ENCODE measurements at regions not wholly inside any gene's neighbourhood (a gene's known extent, or its start where the extent isn't known, plus 50 kb on each side); places are given as distances from the start of the nearest gene placed in this dataset.
"Not testable (repeated sequence)": the region's sequence is repeated elsewhere in the genome, so short reads cannot be mapped to it uniquely, and the experiment has no call there.

DNA sequence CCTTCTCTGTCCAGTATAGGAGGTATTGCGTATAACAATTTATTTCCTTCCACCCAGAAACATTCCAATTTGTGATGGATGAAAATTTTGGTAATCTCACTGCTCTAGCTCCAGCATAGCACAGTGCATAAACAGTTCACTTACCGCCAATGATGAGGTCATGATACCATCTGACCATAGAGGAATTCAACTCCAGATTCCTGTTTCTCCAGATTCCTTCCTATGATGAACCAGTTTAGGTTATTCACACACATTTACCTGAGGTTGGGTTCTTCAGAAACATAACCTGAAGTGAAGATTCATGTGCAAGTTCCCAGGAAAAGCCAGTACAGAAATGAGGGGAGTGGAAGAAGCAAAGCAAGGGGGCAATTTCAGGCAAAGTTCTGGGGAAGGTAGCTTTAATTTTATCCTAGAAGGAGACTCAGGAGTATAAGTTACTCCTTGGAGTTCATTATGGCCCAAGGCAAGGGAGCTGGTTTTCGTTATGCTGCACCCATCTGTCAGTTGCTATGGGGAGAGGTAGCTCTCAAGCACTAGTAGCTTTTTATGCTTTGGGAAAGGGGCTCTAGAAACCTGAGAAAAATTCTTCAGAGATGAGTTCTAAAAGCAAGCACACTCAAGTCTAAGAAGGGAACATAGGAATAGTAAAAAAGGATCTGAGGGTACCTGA lies 121.6 kb downstream of the CASP12 start:
- Mint-ChIP-seq H3K27ac (no peak overlapping the region), H3K27me3 (no peaks in the 10 kb centered on the region), H3K4me1 (peaks cover 12 to 20% (median 13%) of the 10 kb centered on the region in 4 donors), H3K9me3 (peaks cover 0 to 2% (median 0%) of the 10 kb centered on the region in 8 donors), H3K4me3 (no peak overlapping the region), H3K36me3 (no peaks in the 10 kb centered on the region)
- H3K27ac ChIP-seq (ENCODE audit: low read depth, low read length), result no peak overlapping the region
- DNase-seq, result no peak
- ChIA-PET CTCF (ENCODE audit: partially characterized antibody) (interaction anchor here (0.6 kb wide), 1 partner anchor 169 kb away, joined by 3 read pairs; no protein-coding TSS in a partner anchor), POLR2A (ENCODE audit: partially characterized antibody) (interaction anchor here (1.3 kb wide), 1 partner anchor 71 kb away, joined by 6 read pairs; no protein-coding TSS in a partner anchor)
- intact Hi-C loops (cut with micrococcal nuclease), result no loop called here
- no peaks in the 10 kb centered on the region for H3K36me3 ChIP-seq (ENCODE audit: insufficient read depth, low read length)
- H3K4me1 ChIP-seq (ENCODE audit: insufficient read depth, low read length), result peaks cover 15% of the 10 kb centered on the region
- H3K4me3 ChIP-seq (ENCODE audit: low read length in 2 of 2), result no peak overlapping the region
- no peaks in the 10 kb centered on the region for H3K9me3 ChIP-seq (ENCODE audit: control insufficient read depth in 1 of 2, low read length in 2 of 2)
- H3K27me3 ChIP-seq (ENCODE audit: insufficient read depth, low read length), result no peaks in the 10 kb centered on the region

- no peaks in the 10 kb centered on the region for H3K36me3 Mint-ChIP-seq
- Histone ChIP-seq H3K27ac (ENCODE audit: low read depth, low read length) (no peak overlapping the region), H3K27me3 (ENCODE audit: insufficient read depth, low read length) (no peaks in the 10 kb centered on the region), H3K4me3 (ENCODE audit: low read length in 2 of 2) (no peak overlapping the region), H3K4me1 (ENCODE audit: insufficient read depth, low read length) (peaks cover 15% of the 10 kb centered on the region), H3K9me3 (ENCODE audit: control insufficient read depth in 1 of 2, low read length in 2 of 2) (no peaks in the 10 kb centered on the region), H3K36me3 (ENCODE audit: insufficient read depth, low read length) (no peaks in the 10 kb centered on the region)
- no peak for DNase-seq
- no peak overlapping the region for H3K4me3 Mint-ChIP-seq
- H3K4me1 Mint-ChIP-seq, result peaks cover 14 to 23% (median 14%) of the 10 kb centered on the region in 4 donors
- peaks cover 0 to 5% (median 0%) of the 10 kb centered on the region in 8 donors for H3K9me3 Mint-ChIP-seq
- POLR2A ChIA-PET (ENCODE audit: partially characterized antibody), result no interaction called here
- H3K27ac Mint-ChIP-seq, result peak overlapping the region in 1 of 7 donors; percentile 50
- CTCF ChIA-PET (ENCODE audit: partially characterized antibody), result no interaction called here
- H3K27me3 Mint-ChIP-seq, result no peaks in the 10 kb centered on the region
- intact Hi-C loops (cut with micrococcal nuclease), result loop anchor here (5.0 kb wide), 1 partner anchor 67 kb away; no protein-coding TSS in a partner anchor
Observed at GRCh38 chr11:104774578-104774977, 123.7 kb downstream of the CASP12 start.

- peaks cover 15% of the 10 kb centered on the region for H3K4me1 ChIP-seq (ENCODE audit: insufficient read depth, low read length)
- no peaks in the 10 kb centered on the region for H3K9me3 ChIP-seq (ENCODE audit: control insufficient read depth in 1 of 2, low read length in 2 of 2)
- H3K27ac Mint-ChIP-seq, result peak overlapping the region in 5 of 7 donors; percentile 11 to 53 (median 30)
- intact Hi-C loops (cut with micrococcal nuclease), result loop anchor here (5.0 kb wide), 1 partner anchor 66 kb away; no protein-coding TSS in a partner anchor
- peaks cover 14 to 23% (median 14%) of the 10 kb centered on the region in 4 donors for H3K4me1 Mint-ChIP-seq
- ChIA-PET CTCF (ENCODE audit: partially characterized antibody) (no interaction called here), POLR2A (ENCODE audit: partially characterized antibody) (no interaction called here)
- no peaks in the 10 kb centered on the region for H3K27me3 ChIP-seq (ENCODE audit: insufficient read depth, low read length)
- no peaks in the 10 kb centered on the region for H3K36me3 Mint-ChIP-seq
- peaks cover 0 to 2% of the 10 kb centered on the region in 2 donors for H3K27me3 Mint-ChIP-seq
- peaks cover 0 to 5% (median 1%) of the 10 kb centered on the region in 8 donors for H3K9me3 Mint-ChIP-seq
- H3K36me3 ChIP-seq (ENCODE audit: insufficient read depth, low read length), result no peaks in the 10 kb centered on the region
- peak in 4 of 5 donors; percentile 8 to 25 (median 18) for DNase-seq
- H3K4me3 Mint-ChIP-seq, result peak overlapping the region in 3 of 8 donors; percentile 13 to 46 (median 28)
- H3K27ac ChIP-seq (ENCODE audit: low read depth, low read length), result no peak overlapping the region
- H3K4me3 ChIP-seq (ENCODE audit: low read length in 2 of 2), result no peak overlapping the region
Observed at GRCh38 chr11:104772806-104773241, 125.4 kb downstream of the CASP12 start.

DNA sequence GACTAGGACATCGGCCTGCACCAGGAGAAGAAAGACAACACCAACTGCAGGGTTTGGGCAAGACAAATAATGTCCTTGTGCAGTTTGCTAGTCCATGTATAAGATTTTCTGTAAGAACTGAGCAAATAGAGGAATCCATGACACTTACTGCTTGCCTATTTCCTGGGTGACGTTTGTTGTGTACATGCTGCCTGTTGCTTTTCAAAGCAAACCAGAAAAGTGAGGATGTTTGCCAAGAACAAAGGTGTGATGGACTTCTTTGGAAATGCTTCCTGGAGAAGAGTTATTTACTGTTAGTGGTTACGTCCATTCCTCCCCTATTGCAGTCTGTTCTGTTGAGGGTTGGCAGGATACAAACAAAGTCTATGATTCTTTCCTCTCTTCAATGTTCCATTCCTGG lies 126.5 kb downstream of the CASP12 start:
- ChIA-PET POLR2A (ENCODE audit: partially characterized antibody) (no interaction called here), CTCF (ENCODE audit: partially characterized antibody) (no interaction called here)
- Mint-ChIP-seq H3K27me3 (peaks cover 0 to 2% of the 10 kb centered on the region in 2 donors), H3K4me1 (peaks cover 11 to 23% (median 14%) of the 10 kb centered on the region in 4 donors), H3K36me3 (no peaks in the 10 kb centered on the region), H3K9me3 (peaks cover 0 to 5% (median 1%) of the 10 kb centered on the region in 8 donors), H3K27ac (no peak overlapping the region), H3K4me3 (no peak overlapping the region)
- Histone ChIP-seq H3K27ac (ENCODE audit: low read depth, low read length) (no peak overlapping the region), H3K4me3 (ENCODE audit: low read length in 2 of 2) (no peak overlapping the region), H3K36me3 (ENCODE audit: insufficient read depth, low read length) (no peaks in the 10 kb centered on the region), H3K9me3 (ENCODE audit: control insufficient read depth in 1 of 2, low read length in 2 of 2) (no peaks in the 10 kb centered on the region), H3K4me1 (ENCODE audit: insufficient read depth, low read length) (peaks cover 15% of the 10 kb centered on the region), H3K27me3 (ENCODE audit: insufficient read depth, low read length) (no peaks in the 10 kb centered on the region)
- intact Hi-C loops (cut with micrococcal nuclease), result loop anchor here (5.0 kb wide), 1 partner anchor 64 kb away; no protein-coding TSS in a partner anchor
- DNase-seq, result no peak

GRCh38 chr11:104771046-104771445 lies 127.2 kb downstream of the CASP12 start:
- POLR2A ChIA-PET (ENCODE audit: partially characterized antibody); H3K9me3 Mint-ChIP-seq; H3K27me3 Mint-ChIP-seq; DNase-seq; H3K4me3 Mint-ChIP-seq; H3K27ac ChIP-seq (ENCODE audit: low read depth, low read length); H3K36me3 ChIP-seq (ENCODE audit: insufficient read depth, low read length); H3K27ac Mint-ChIP-seq; H3K27me3 ChIP-seq (ENCODE audit: insufficient read depth, low read length); H3K36me3 Mint-ChIP-seq; H3K9me3 ChIP-seq (ENCODE audit: control insufficient read depth in 1 of 2, low read length in 2 of 2); H3K4me3 ChIP-seq (ENCODE audit: low read length in 2 of 2): not testable (repeated sequence)
- peaks cover 11 to 23% (median 14%) of the 10 kb centered on the region in 4 donors for H3K4me1 Mint-ChIP-seq
- peaks cover 15% of the 10 kb centered on the region for H3K4me1 ChIP-seq (ENCODE audit: insufficient read depth, low read length)
- CTCF ChIA-PET (ENCODE audit: partially characterized antibody), result interaction anchor here (0.8 kb wide), 1 partner anchor 9 kb away, joined by 3 read pairs; no protein-coding TSS in a partner anchor
- intact Hi-C loops (cut with micrococcal nuclease), result loop anchor here (5.0 kb wide), 1 partner anchor 64 kb away; no protein-coding TSS in a partner anchor

GRCh38 chr11:104765401-104766095 lies 132.7 kb downstream of the CASP12 start:
- Mint-ChIP-seq H3K27ac (no peak overlapping the region), H3K27me3 (peaks cover 0 to 2% of the 10 kb centered on the region in 2 donors), H3K9me3 (peaks cover 2 to 9% (median 7%) of the 10 kb centered on the region in 8 donors), H3K4me1 (peaks cover 10 to 20% (median 15%) of the 10 kb centered on the region in 4 donors), H3K36me3 (no peaks in the 10 kb centered on the region), H3K4me3 (no peak overlapping the region)
- intact Hi-C loops (cut with micrococcal nuclease), result no loop called here
- Histone ChIP-seq H3K36me3 (ENCODE audit: insufficient read depth, low read length) (no peaks in the 10 kb centered on the region), H3K27me3 (ENCODE audit: insufficient read depth, low read length) (no peaks in the 10 kb centered on the region), H3K9me3 (ENCODE audit: control insufficient read depth in 1 of 2, low read length in 2 of 2) (no peaks in the 10 kb centered on the region), H3K27ac (ENCODE audit: low read depth, low read length) (no peak overlapping the region), H3K4me3 (ENCODE audit: low read length in 2 of 2) (no peak overlapping the region), H3K4me1 (ENCODE audit: insufficient read depth, low read length) (peaks cover 9% of the 10 kb centered on the region)
- no peak for DNase-seq
- ChIA-PET POLR2A (ENCODE audit: partially characterized antibody) (no interaction called here), CTCF (ENCODE audit: partially characterized antibody) (no interaction called here)

- intact Hi-C loops (cut with micrococcal nuclease), result no loop called here
- H3K4me1 ChIP-seq (ENCODE audit: insufficient read depth, low read length), result peaks cover 9% of the 10 kb centered on the region
- no peaks in the 10 kb centered on the region for H3K36me3 ChIP-seq (ENCODE audit: insufficient read depth, low read length)
- ChIA-PET POLR2A (ENCODE audit: partially characterized antibody) (no interaction called here), CTCF (ENCODE audit: partially characterized antibody) (no interaction called here)
- Mint-ChIP-seq H3K4me1 (peaks cover 10 to 20% (median 15%) of the 10 kb centered on the region in 4 donors), H3K9me3 (peaks cover 4 to 17% (median 14%) of the 10 kb centered on the region in 8 donors), H3K36me3 (peaks cover 5 to 8% of the 10 kb centered on the region in 2 donors), H3K4me3 (peak overlapping the region in 1 of 8 donors; percentile 2), H3K27me3 (peaks cover 0 to 2% of the 10 kb centered on the region in 2 donors), H3K27ac (peak overlapping the region in 3 of 7 donors; percentile 14 to 42 (median 32))
- H3K4me3 ChIP-seq (ENCODE audit: low read length in 2 of 2), result no peak overlapping the region
- DNase-seq, result no peak
- H3K27me3 ChIP-seq (ENCODE audit: insufficient read depth, low read length), result no peaks in the 10 kb centered on the region
- no peak overlapping the region for H3K27ac ChIP-seq (ENCODE audit: low read depth, low read length)
- no peaks in the 10 kb centered on the region for H3K9me3 ChIP-seq (ENCODE audit: control insufficient read depth in 1 of 2, low read length in 2 of 2)
Observed at GRCh38 chr11:104764710-104765045, 133.6 kb downstream of the CASP12 start.
